SU-DHL-6 (cell line): ENCODE measurements at regions not wholly inside any gene's neighbourhood (a gene's known extent, or its start where the extent isn't known, plus 50 kb on each side); places are given as distances from the start of the nearest gene placed in this dataset.

Source experiments
- H2AFZ ChIP-seq: fragments of 200-600 bp; sonication (generic); 2 replicates; pipeline ENCODE4 v1.6.1; 2014; ENCODE audit warnings: low read depth, mild to moderate bottlenecking, moderate library complexity, mixed read lengths, antibody characterized with exemption, low read length; ENCODE audit not compliant: severe bottlenecking
- H3F3A ChIP-seq: fragments of 200-600 bp; shearing (Covaris generic); 2 replicates; pipeline ENCODE4 v1.6.0; 2016; ENCODE audit warnings: antibody characterized with exemption, mild to moderate bottlenecking; ENCODE audit not compliant: insufficient read depth
- H3K27ac ChIP-seq: fragments of 200-600 bp; sonication (generic); 2 replicates; pipeline ENCODE4 v1.5.1; 2016; ENCODE audit warnings: low read depth, mild to moderate bottlenecking, low read length, moderate library complexity, mixed read lengths
- H3K27me3 ChIP-seq: fragments of 200-600 bp; sonication (generic), shearing (Covaris generic); 2 replicates; pipeline ENCODE4 v1.6.0; 2014; ENCODE audit warnings: mild to moderate bottlenecking, low read length
- H3K36me3 ChIP-seq: fragments of 200-600 bp; sonication (generic); 2 replicates; pipeline ENCODE4 v1.6.1; 2014; ENCODE audit warnings: mild to moderate bottlenecking, low read length, mixed read lengths
- H3K4me2 ChIP-seq: fragments of 300-600, 200-600 bp; shearing (Covaris generic), sonication (generic); 2 replicates; pipeline ENCODE4 v1.6.0; 2014; ENCODE audit warnings: low read length, low read depth, mild to moderate bottlenecking; ENCODE audit not compliant: poor library complexity, severe bottlenecking
- H3K4me3 ChIP-seq: fragments of 200-600 bp; sonication (generic); 2 replicates; pipeline ENCODE4 v1.5.1; 2014; ENCODE audit warnings: antibody characterized with exemption, low read length, mild to moderate bottlenecking, mixed read lengths; ENCODE audit not compliant: insufficient read depth, poor library complexity, severe bottlenecking
- H3K79me2 ChIP-seq: fragments of 200-600 bp; sonication (generic); 2 replicates; pipeline ENCODE4 v1.6.1; 2014; ENCODE audit warnings: mild to moderate bottlenecking, low read length, moderate library complexity; ENCODE audit not compliant: insufficient read depth
- H3K9ac ChIP-seq: fragments of 200-600 bp; sonication (generic); 2 replicates; pipeline ENCODE4 v1.7.0; 2014; ENCODE audit warnings: mild to moderate bottlenecking, low read length
- H3K9me2 ChIP-seq: fragments of 200-600 bp; sonication (generic); replicated peaks from 2 replicates; pipeline ENCODE4 v1.6.1; 2014; ENCODE audit warnings: low read length; ENCODE audit not compliant: insufficient read depth
- H3K9me3 ChIP-seq: fragments of 200-600 bp; sonication (generic); 2 replicates; pipeline ENCODE4 v1.6.1; 2014; ENCODE audit warnings: low read length, mixed read lengths; ENCODE audit not compliant: insufficient read depth
- H4K20me1 ChIP-seq: fragments of 200-600 bp; sonication (generic); 2 replicates; pipeline ENCODE4 v1.6.1; 2014; ENCODE audit warnings: low read depth, mild to moderate bottlenecking, antibody characterized with exemption, low read length, moderate library complexity, mixed read lengths
- CTCF ChIP-seq: fragments of 200-600 bp; sonication (generic); IDR thresholded peaks from one replicate; pipeline ENCODE4 v1.5.1; 2017; ENCODE audit warnings: antibody characterized with exemption, mild to moderate bottlenecking, low read length, moderate library complexity; ENCODE audit not compliant: insufficient read depth, poor library complexity, severe bottlenecking
- EZH2phosphoT487 ChIP-seq: fragments of 200-600 bp; sonication (generic), shearing (Covaris generic); conservative IDR thresholded peaks from 2 replicates; pipeline ENCODE4 v1.6.1; 2018; ENCODE audit warnings: mild to moderate bottlenecking, antibody characterized with exemption, low read length, moderate library complexity, mixed read lengths

- no peak for TF ChIP-seq CTCF
- TF ChIP-seq EZH2phosphoT487, result no peak
- H3K36me3 ChIP-seq, result no peaks in the 10 kb centered on the region
- no peaks in the 10 kb centered on the region for H3K9me3 ChIP-seq
- H3K4me3 ChIP-seq, result no peak overlapping the region
- no peaks in the 10 kb centered on the region for H3F3A ChIP-seq
- H3K27ac ChIP-seq, result no peak overlapping the region
- no peaks in the 10 kb centered on the region for H4K20me1 ChIP-seq
- no peaks in the 10 kb centered on the region for H3K79me2 ChIP-seq
- H2AFZ ChIP-seq, result no peak overlapping the region
- no peaks in the 10 kb centered on the region for H3K9me2 ChIP-seq
- no peak overlapping the region for H3K9ac ChIP-seq
- no peak overlapping the region for H3K4me2 ChIP-seq
- no peaks in the 10 kb centered on the region for H3K27me3 ChIP-seq
These were observed 124.0 kb downstream of the SPTSSA start for GRCh38 chr14:34338056-34338455.

GRCh38 chr14:34336501-34336900 lies 125.5 kb downstream of the SPTSSA start:
- no peak overlapping the region for H3K9ac ChIP-seq
- no peaks in the 10 kb centered on the region for H4K20me1 ChIP-seq
- no peaks in the 10 kb centered on the region for H3K79me2 ChIP-seq
- H3K4me2 ChIP-seq, result no peak overlapping the region
- no peak overlapping the region for H3K27ac ChIP-seq
- TF ChIP-seq CTCF (no peak), EZH2phosphoT487 (no peak)
- H2AFZ ChIP-seq, result no peak overlapping the region
- no peaks in the 10 kb centered on the region for H3K9me3 ChIP-seq
- H3K4me3 ChIP-seq, result no peak overlapping the region
- H3F3A ChIP-seq, result no peaks in the 10 kb centered on the region
- H3K27me3 ChIP-seq, result no peaks in the 10 kb centered on the region
- no peaks in the 10 kb centered on the region for H3K9me2 ChIP-seq
- H3K36me3 ChIP-seq, result no peaks in the 10 kb centered on the region

GRCh38 chr14:34335968-34336367 lies 126.1 kb downstream of the SPTSSA start:
- Histone ChIP-seq H3K9me3 (no peaks in the 10 kb centered on the region), H3K9me2 (no peaks in the 10 kb centered on the region), H3K79me2 (no peaks in the 10 kb centered on the region), H2AFZ (peak overlapping the region; percentile 45), H3K4me2 (no peak overlapping the region), H3F3A (no peaks in the 10 kb centered on the region), H3K27ac (no peak overlapping the region), H3K36me3 (no peaks in the 10 kb centered on the region), H3K9ac (no peak overlapping the region), H3K4me3 (no peak overlapping the region), H3K27me3 (no peaks in the 10 kb centered on the region), H4K20me1 (no peaks in the 10 kb centered on the region)
- TF ChIP-seq CTCF (no peak), EZH2phosphoT487 (no peak)

- H3K9me2 ChIP-seq, result no peaks in the 10 kb centered on the region
- no peak overlapping the region for H3K4me2 ChIP-seq
- H3K9me3 ChIP-seq, result no peaks in the 10 kb centered on the region
- no peak overlapping the region for H2AFZ ChIP-seq
- H3K27me3 ChIP-seq, result no peaks in the 10 kb centered on the region
- H3K27ac ChIP-seq, result no peak overlapping the region
- no peaks in the 10 kb centered on the region for H3K36me3 ChIP-seq
- no peaks in the 10 kb centered on the region for H3K79me2 ChIP-seq
- H3K9ac ChIP-seq, result no peak overlapping the region
- H3K4me3 ChIP-seq, result no peak overlapping the region
- H4K20me1 ChIP-seq, result no peaks in the 10 kb centered on the region
- no peak for TF ChIP-seq EZH2phosphoT487
- TF ChIP-seq CTCF, result no peak
- no peaks in the 10 kb centered on the region for H3F3A ChIP-seq
These were observed 127.7 kb downstream of the SPTSSA start for GRCh38 chr14:34334329-34334728.
